H1 (cell line): ENCODE measurements at regions not wholly inside any gene's neighbourhood (a gene's known extent, or its start where the extent isn't known, plus 50 kb on each side); places are given as distances from the start of the nearest gene placed in this dataset.

Source experiments
- CTCF ChIA-PET: fragments of 300-600 bp; sonication (Branson Sonifier 250); formaldehyde crosslinking; loops from one replicate; lab custom pipeline; 2021; ENCODE audit not compliant: partially characterized antibody; lab: Charles Lee
- POLR2A ChIA-PET: fragments of 300-600 bp; sonication (Branson Sonifier 250); formaldehyde crosslinking; loops from one replicate; lab custom pipeline; 2021; ENCODE audit warnings: inconsistent platforms; ENCODE audit not compliant: partially characterized antibody; lab: Charles Lee
- DNase-seq, 2 experiments: peaks; one replicate each; pipeline versions ENCODE4 v3.0.0 to v3.0.0-alpha.2; 2010 to 2022; ENCODE audit warnings: low spot score in 2 of 2, low read depth in 1 of 2, mixed read lengths in 1 of 2
- FAIRE-seq: peaks from 2 replicates; lab custom pipeline; 2011; peaks lifted over from hg19 to GRCh38; lab: Jason Lieb, UNC
- H2AFZ ChIP-seq: 2 replicates; pipeline ENCODE4 v1.8.1; 2012; ENCODE audit warnings: low read length, inconsistent platforms
- H2AK5ac ChIP-seq: 2 replicates; pipeline ENCODE4 v1.6.1; 2013; ENCODE audit warnings: low read depth, low read length
- H2BK120ac ChIP-seq: replicated peaks from 2 replicates; pipeline ENCODE3; 2013; ENCODE audit warnings: low read depth, low read length, inconsistent platforms
- H2BK12ac ChIP-seq: 2 replicates; pipeline ENCODE4 v1.6.1; 2013; ENCODE audit warnings: low read depth, low read length
- H2BK15ac ChIP-seq: 2 replicates; pipeline ENCODE4 v1.6.1; 2013; ENCODE audit warnings: low read length
- H2BK20ac ChIP-seq: 2 replicates; pipeline ENCODE4 v1.6.1; 2013; ENCODE audit warnings: low read length
- H2BK5ac ChIP-seq: 2 replicates; pipeline ENCODE4 v1.6.1; 2013; ENCODE audit warnings: low read depth, low read length
- H3K14ac ChIP-seq: 2 replicates; pipeline ENCODE4 v1.6.1; 2013; ENCODE audit warnings: inconsistent platforms; ENCODE audit not compliant: insufficient read length
- H3K18ac ChIP-seq: 2 replicates; pipeline ENCODE4 v1.6.1; 2013; ENCODE audit warnings: low read length; ENCODE audit errors: extremely low read depth
- H3K23ac ChIP-seq: 2 replicates; pipeline ENCODE4 v1.6.1; 2013; ENCODE audit warnings: inconsistent platforms; ENCODE audit not compliant: insufficient read length
- H3K23me2 ChIP-seq: 2 replicates; pipeline ENCODE4 v1.6.1; 2013; ENCODE audit warnings: low read depth, low read length
- H3K27ac ChIP-seq: 2 replicates; pipeline ENCODE4 v1.6.1; 2011; ENCODE audit warnings: low read depth, low read length, inconsistent platforms
- H3K27me3 ChIP-seq, 4 experiments: replicated peaks in 1 of 4; 1 replicate in 1 of 4; 2 replicates in 3 of 4; pipeline versions ENCODE4 v1.6.1 to v1.8.1; 2011 to 2013; ENCODE audit warnings: low read length in 3 of 4, mild to moderate bottlenecking in 3 of 4, inconsistent platforms in 2 of 4, mixed read lengths in 2 of 4, moderate library complexity in 1 of 4; ENCODE audit not compliant: control insufficient read depth in 3 of 4, insufficient read depth in 3 of 4; ENCODE audit errors: extremely low read depth in 1 of 4
- H3K36me3 ChIP-seq, 4 experiments: 2 replicates each; pipeline versions ENCODE4 v1.6.1 to v1.8.1; 2011 to 2013; ENCODE audit warnings: mild to moderate bottlenecking in 4 of 4, low read length in 3 of 4, moderate library complexity in 2 of 4, control low read depth in 1 of 4, inconsistent platforms in 1 of 4; ENCODE audit not compliant: insufficient read depth in 4 of 4, control insufficient read depth in 2 of 4
- H3K4ac ChIP-seq: replicated peaks from 2 replicates; pipeline ENCODE3; 2013; ENCODE audit warnings: low read length, low read depth, mixed read lengths, inconsistent platforms; ENCODE audit not compliant: insufficient read length
- H3K4me1 ChIP-seq, 4 experiments: replicated peaks in 1 of 4; 1 replicate in 1 of 4; 2 replicates in 3 of 4; pipeline versions ENCODE4 v1.6.1 to v1.8.1; 2011 to 2013; ENCODE audit warnings: low read length in 3 of 4, inconsistent platforms in 2 of 4, mixed read lengths in 1 of 4; ENCODE audit not compliant: insufficient read depth in 4 of 4, control insufficient read depth in 3 of 4
- H3K4me2 ChIP-seq, 2 experiments: 2 replicates each; pipeline versions ENCODE4 v1.6.1 to v1.8.1; 2011 to 2013; ENCODE audit warnings: low read depth in 2 of 2, low read length in 2 of 2, control low read depth in 1 of 2, inconsistent platforms in 1 of 2, mild to moderate bottlenecking in 1 of 2; ENCODE audit not compliant: insufficient read depth in 1 of 2
- H3K4me3 ChIP-seq, 4 experiments: fragments of 200-600, 300-600 bp in 1 of 4; sonication (generic), shearing (Covaris generic), sonication (Bioruptor Twin) in 1 of 4; 2 replicates each; pipeline versions ENCODE4 v1.5.1 to v1.8.1; 2011 to 2016; ENCODE audit warnings: low read length in 4 of 4, low read depth in 3 of 4, control low read depth in 2 of 4, inconsistent platforms in 2 of 4, mild to moderate bottlenecking in 2 of 4, mixed read lengths in 1 of 4, moderate library complexity in 1 of 4; ENCODE audit not compliant: insufficient read depth in 2 of 4; ENCODE audit errors: extremely low read depth in 1 of 4
- H3K56ac ChIP-seq: replicated peaks from 2 replicates; pipeline ENCODE3; 2013; ENCODE audit warnings: low read depth, mild to moderate bottlenecking, mixed read lengths, low read length, inconsistent platforms; ENCODE audit not compliant: insufficient read length
- H3K79me1 ChIP-seq: 2 replicates; pipeline ENCODE4 v1.6.1; 2013; ENCODE audit warnings: low read depth, low read length, control low read depth
- H3K79me2 ChIP-seq, 2 experiments: 2 replicates each; pipeline versions ENCODE4 v1.6.1 to v1.8.1; 2012 to 2013; ENCODE audit warnings: low read length in 2 of 2, mild to moderate bottlenecking in 2 of 2, inconsistent platforms in 1 of 2; ENCODE audit not compliant: insufficient read depth in 2 of 2, control insufficient read depth in 1 of 2
- H3K9ac ChIP-seq, 4 experiments: replicated peaks in 1 of 4; 1 replicate in 1 of 4; 2 replicates in 3 of 4; pipeline versions ENCODE4 v1.6.1 to v1.8.1; 2011 to 2013; ENCODE audit warnings: low read depth in 3 of 4, low read length in 3 of 4, control low read depth in 2 of 4, mild to moderate bottlenecking in 2 of 4, moderate library complexity in 2 of 4, inconsistent platforms in 1 of 4; ENCODE audit errors: extremely low read depth in 1 of 4
- H3K9me3 ChIP-seq, 2 experiments: 2 replicates each; pipeline versions ENCODE4 v1.6.1 to v1.8.1; 2012 to 2013; ENCODE audit warnings: mild to moderate bottlenecking in 2 of 2, moderate library complexity in 2 of 2, control low read depth in 1 of 2, inconsistent platforms in 1 of 2, low read depth in 1 of 2, low read length in 1 of 2, mixed read lengths in 1 of 2; ENCODE audit not compliant: insufficient read depth in 2 of 2
- H4K20me1 ChIP-seq, 2 experiments: replicated peaks in 1 of 2; 2 replicates each; pipeline versions ENCODE3 to v1.8.1; 2011 to 2013; ENCODE audit warnings: inconsistent platforms in 2 of 2, low read length in 2 of 2, mild to moderate bottlenecking in 1 of 2; ENCODE audit not compliant: insufficient read depth in 2 of 2, control insufficient read depth in 1 of 2
- H4K5ac ChIP-seq: 2 replicates; pipeline ENCODE4 v1.6.1; 2013; ENCODE audit warnings: low read length, low read depth, mixed read lengths, inconsistent platforms; ENCODE audit not compliant: insufficient read length
- H4K8ac ChIP-seq: 2 replicates; pipeline ENCODE4 v1.8.0; 2013; ENCODE audit warnings: mild to moderate bottlenecking, moderate library complexity, low read length, inconsistent platforms; ENCODE audit not compliant: insufficient read depth; ENCODE audit errors: extremely low read depth
- H4K91ac ChIP-seq: replicated peaks from 2 replicates; pipeline ENCODE3; 2013; ENCODE audit warnings: low read length, mixed read lengths, inconsistent platforms; ENCODE audit not compliant: insufficient read length
- ATF3 ChIP-seq: IDR thresholded peaks from 2 replicates; pipeline ENCODE4 v1.6.1; 2011; ENCODE audit warnings: low read depth, mild to moderate bottlenecking, low read length; ENCODE audit not compliant: insufficient read depth
- BACH1 ChIP-seq: IDR thresholded peaks from 2 replicates; pipeline ENCODE4 v1.6.1; 2012; ENCODE audit warnings: low read length, improper control_type of control experiment
- BCL11A ChIP-seq, 2 experiments: IDR thresholded peaks; one replicate each; pipeline ENCODE4 v1.6.1; 2011; ENCODE audit warnings: low read depth in 2 of 2, low read length in 2 of 2, mild to moderate bottlenecking in 2 of 2
- CTBP2 ChIP-seq: IDR thresholded peaks from 2 replicates; pipeline ENCODE4 v1.7.0; 2011; ENCODE audit warnings: borderline replicate concordance, mild to moderate bottlenecking, moderate library complexity, mixed read lengths, low read length; ENCODE audit not compliant: insufficient read depth, insufficient read length
- FOSL1 ChIP-seq: IDR thresholded peaks from 2 replicates; pipeline ENCODE4 v1.6.1; 2011; ENCODE audit warnings: mild to moderate bottlenecking, low read depth, low read length, moderate library complexity; ENCODE audit not compliant: insufficient read depth
- POLR2AphosphoS5 ChIP-seq: IDR thresholded peaks from 2 replicates; pipeline ENCODE4 v1.6.1; 2011; ENCODE audit warnings: low read depth, low read length
- RFX5 ChIP-seq: IDR thresholded peaks from 2 replicates; pipeline ENCODE4 v1.6.1; 2011; ENCODE audit warnings: low read depth, low read length, improper control_type of control experiment, borderline replicate concordance
- SIN3A ChIP-seq, 2 experiments: IDR thresholded peaks in 1 of 2; conservative IDR thresholded peaks in 1 of 2; 2 replicates each; pipeline ENCODE4 v1.6.1; 2011 to 2012; ENCODE audit warnings: low read length in 2 of 2, improper control_type of control experiment in 1 of 2, low read depth in 1 of 2, mild to moderate bottlenecking in 1 of 2
- SIX5 ChIP-seq: IDR thresholded peaks from 2 replicates; pipeline ENCODE4 v1.6.1; 2011; ENCODE audit warnings: mild to moderate bottlenecking, low read depth, low read length
- SP2 ChIP-seq: IDR thresholded peaks from 2 replicates; pipeline ENCODE4 v1.6.1; 2012; ENCODE audit warnings: mild to moderate bottlenecking, low read length, inconsistent platforms
- TAF1 ChIP-seq: IDR thresholded peaks from 2 replicates; pipeline ENCODE4 v1.6.1; 2011; ENCODE audit warnings: mild to moderate bottlenecking, low read depth, low read length
- TAF7 ChIP-seq: optimal IDR thresholded peaks from 2 replicates; pipeline ENCODE3; 2011; ENCODE audit warnings: low read depth, mild to moderate bottlenecking, inconsistent platforms, low read length, moderate library complexity, borderline replicate concordance
- TBP ChIP-seq: IDR thresholded peaks from 2 replicates; pipeline ENCODE4 v1.6.1; 2011; ENCODE audit warnings: low read depth, low read length, improper control_type of control experiment
- WGBS, 2 experiments: shearing (Covaris generic) in 1 of 2; methylation state at CpG; one replicate each; pipeline versions ENCODE4 v1.1.6 to v1.1.7; 2013 to 2015; ENCODE audit warnings: low lambda C conversion rate in 2 of 2, mixed read lengths in 2 of 2, inconsistent platforms in 1 of 2, low coverage in 1 of 2, missing lambda C conversion rate in 1 of 2; ENCODE audit not compliant: insufficient replicate concordance in 2 of 2, insufficient coverage in 1 of 2, insufficient read length in 1 of 2; ENCODE audit errors: extremely low coverage in 1 of 2, missing lambda C conversion rate in 1 of 2; 5-methylcytosine and 5-hydroxymethylcytosine counted together

- Histone ChIP-seq H3K4me1 (peaks cover 0 to 8% (median 5%) of the 10 kb centered on the region in 4 experiments; a peak in 4 of 7 replicates), H4K8ac (no peak overlapping the region), H3K4me2 (no peak overlapping the region), H3K27me3 (no peaks in the 10 kb centered on the region), H4K20me1 (no peaks in the 10 kb centered on the region), H2BK15ac (no peak overlapping the region), H3K4me3 (no peak overlapping the region), H2BK120ac (no peak overlapping the region), H3K9me3 (no peaks in the 10 kb centered on the region), H3K23me2 (no peaks in the 10 kb centered on the region; the same call in 1 of the 2 replicates), H3K27ac (no peak overlapping the region), H2AFZ (no peak overlapping the region), H2BK20ac (no peak overlapping the region), H3K9ac (no peak overlapping the region), H2BK5ac (no peak overlapping the region), H4K5ac (no peak overlapping the region), H3K18ac (no peak overlapping the region), H2BK12ac (no peak overlapping the region), H3K79me1 (no peaks in the 10 kb centered on the region), H3K4ac (no peak overlapping the region), H3K14ac (no peak overlapping the region), H3K36me3 (no peaks in the 10 kb centered on the region), H3K23ac (no peak overlapping the region), H3K79me2 (no peaks in the 10 kb centered on the region), H4K91ac (no peak overlapping the region), H2AK5ac (no peak overlapping the region), H3K56ac (no peak overlapping the region)
- FAIRE-seq (no peak), DNase-seq (no peak)
- 88% methylated on average over 3 of the region's 3 CpGs; no CpG with 5 or more reads in 1 of the 2 experiments for WGBS, 2 experiments
- POLR2A ChIA-PET: no interaction called here
- CTCF ChIA-PET: no interaction called here
- TF ChIP-seq BCL11A (IDR thresholded peaks at IDR 0.05; ENCODE audit: low read depth in 2 of 2, low read length in 2 of 2) (no peak), TAF7 (no peak), POLR2AphosphoS5 (no peak), TAF1 (no peak), FOSL1 (no peak), SIX5 (no peak), SP2 (no peak), ATF3 (no peak), TBP (no peak), BACH1 (no peak), RFX5 (no peak), CTBP2 (no peak), SIN3A (conservative IDR thresholded peaks at IDR 0.05 in 1 of 2, IDR thresholded peaks at IDR 0.05 in 1 of 2; ENCODE audit: low read depth in 1 of 2, low read length in 2 of 2) (no peak)
These were observed 279.8 kb upstream of the SALL1 start for GRCh38 chr16:51430716-51431369.
